ENCODE measurements at regions not wholly inside any gene's neighbourhood (a gene's known extent, or its start where the extent isn't known, plus 50 kb on each side); places are given as distances from the start of the nearest gene placed in this dataset.
"Not testable (repeated sequence)": the region's sequence is repeated elsewhere in the genome, so short reads cannot be mapped to it uniquely, and the experiment has no call there.

DNA sequence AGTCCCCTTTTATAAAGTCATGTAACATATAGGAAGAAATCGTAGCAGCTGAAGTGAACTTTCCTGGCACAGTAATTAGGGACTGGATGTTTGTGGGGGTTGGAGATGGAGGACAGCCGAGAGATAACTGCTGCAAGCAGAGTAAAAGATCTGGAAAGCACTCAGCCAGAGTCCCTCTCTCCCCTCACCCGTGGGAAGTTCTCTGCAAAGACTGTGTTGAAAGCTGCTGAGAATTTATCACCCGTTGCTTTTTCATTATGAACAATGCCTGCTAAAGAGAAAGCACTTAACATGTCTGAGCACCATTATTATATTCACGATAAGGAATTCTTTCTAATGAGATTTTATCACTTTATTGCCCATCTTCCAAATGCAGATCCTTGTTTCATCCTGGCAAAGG, 248.8 kb downstream of the SHOX2 start:
- DNase-seq, result no peak
- no peaks in the 10 kb centered on the region for H3K36me3 ChIP-seq
- H3K4me1 ChIP-seq, result peaks cover 0 to 6% (median 4%) of the 10 kb centered on the region in 3 donors
- H3K9me3 ChIP-seq, result no peaks in the 10 kb centered on the region
- ATAC-seq, result no peak
- TF ChIP-seq, protein P1, sequence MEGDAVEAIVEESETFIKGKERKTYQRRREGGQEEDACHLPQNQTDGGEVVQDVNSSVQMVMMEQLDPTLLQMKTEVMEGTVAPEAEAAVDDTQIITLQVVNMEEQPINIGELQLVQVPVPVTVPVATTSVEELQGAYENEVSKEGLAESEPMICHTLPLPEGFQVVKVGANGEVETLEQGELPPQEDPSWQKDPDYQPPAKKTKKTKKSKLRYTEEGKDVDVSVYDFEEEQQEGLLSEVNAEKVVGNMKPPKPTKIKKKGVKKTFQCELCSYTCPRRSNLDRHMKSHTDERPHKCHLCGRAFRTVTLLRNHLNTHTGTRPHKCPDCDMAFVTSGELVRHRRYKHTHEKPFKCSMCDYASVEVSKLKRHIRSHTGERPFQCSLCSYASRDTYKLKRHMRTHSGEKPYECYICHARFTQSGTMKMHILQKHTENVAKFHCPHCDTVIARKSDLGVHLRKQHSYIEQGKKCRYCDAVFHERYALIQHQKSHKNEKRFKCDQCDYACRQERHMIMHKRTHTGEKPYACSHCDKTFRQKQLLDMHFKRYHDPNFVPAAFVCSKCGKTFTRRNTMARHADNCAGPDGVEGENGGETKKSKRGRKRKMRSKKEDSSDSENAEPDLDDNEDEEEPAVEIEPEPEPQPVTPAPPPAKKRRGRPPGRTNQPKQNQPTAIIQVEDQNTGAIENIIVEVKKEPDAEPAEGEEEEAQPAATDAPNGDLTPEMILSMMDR (IDR thresholded peaks at IDR 0.05), result no peak
- no peak overlapping the region for H3K27ac ChIP-seq
- no peak for FAIRE-seq
- H3K4me3 ChIP-seq, result no peak overlapping the region
- 33 to 48% methylated on average over 5 of the region's 5 CpGs for WGBS, 2 donors
- intact Hi-C loops (cut with DNase I), result no loop called here
- no peaks in the 10 kb centered on the region for H3K27me3 ChIP-seq

DNA sequence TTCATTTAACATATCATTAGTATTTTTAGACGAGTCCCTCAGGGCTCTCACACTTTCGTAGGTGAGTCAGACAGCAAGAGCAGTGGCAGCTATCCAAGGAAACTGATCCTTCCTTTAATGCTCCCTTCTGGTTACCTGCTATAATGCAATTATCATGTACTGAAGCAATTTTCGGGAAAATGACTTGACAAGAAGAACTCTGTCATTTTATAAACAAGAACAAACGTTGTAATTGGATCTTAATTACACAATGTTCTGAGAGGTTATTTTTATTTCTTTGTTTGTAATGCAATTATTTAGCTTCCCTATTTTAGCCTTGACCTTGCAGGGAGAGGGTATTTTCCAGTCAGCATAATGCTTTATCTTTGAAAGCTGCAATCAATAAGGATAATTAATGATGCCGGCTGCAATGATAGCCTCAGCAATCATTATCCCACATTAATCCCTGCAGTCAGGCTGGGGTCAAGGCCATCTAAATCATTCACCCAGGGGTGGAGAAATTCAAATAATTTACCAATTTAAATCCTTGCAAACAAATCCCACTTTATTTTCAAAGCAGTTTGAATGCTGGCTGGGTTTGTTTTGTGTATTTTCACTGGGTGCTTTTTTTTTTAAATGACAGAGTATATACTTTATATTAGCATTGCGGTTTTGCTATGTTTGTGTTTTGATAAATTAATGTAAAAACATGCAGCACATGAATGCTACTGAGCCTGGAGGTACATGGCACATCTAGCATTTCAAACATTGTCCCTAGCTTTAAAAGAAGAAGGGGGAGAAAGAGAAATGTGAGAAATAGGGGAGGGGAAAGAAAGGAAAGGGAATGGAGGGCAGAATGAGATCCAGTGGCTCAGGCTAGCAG, 249.9 kb downstream of the SHOX2 start:
- Histone ChIP-seq H3K27ac (no peak overlapping the region), H3K36me3 (no peaks in the 10 kb centered on the region), H3K4me3 (no peak overlapping the region), H3K9me3 (no peaks in the 10 kb centered on the region), H3K27me3 (no peaks in the 10 kb centered on the region), H3K4me1 (peaks cover 0 to 6% (median 4%) of the 10 kb centered on the region in 3 donors)
- DNase-seq (peak in 2 of 6 donors; percentile 8 to 15), ATAC-seq (peak; percentile 68 to 88 (median 83)), FAIRE-seq (no peak)
- 6 to 8% methylated on average over 6 of the region's 6 CpGs for WGBS, 2 donors
- TF ChIP-seq, protein P1 (IDR thresholded peaks at IDR 0.05), result no peak
- intact Hi-C loops (cut with DNase I), result no loop called here

DNA sequence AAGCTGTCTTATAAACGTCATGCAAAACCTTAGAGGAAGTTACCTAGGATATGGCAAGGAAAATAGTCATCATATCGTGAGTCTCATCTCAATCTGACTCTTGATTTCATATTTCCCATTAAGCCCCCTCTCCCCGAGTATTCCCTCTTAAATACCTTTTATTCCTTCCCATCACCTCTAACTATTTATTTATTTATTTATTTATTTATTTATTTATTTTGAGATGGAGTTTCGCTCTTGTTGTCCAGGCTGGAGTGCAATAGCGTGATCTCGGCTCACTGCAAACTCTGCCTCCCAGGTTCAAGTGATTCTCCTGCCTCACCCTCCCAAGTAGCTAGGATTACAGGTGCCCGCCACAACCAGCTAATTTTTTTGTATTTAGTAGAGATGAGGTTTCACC, 260.4 kb downstream of the SHOX2 start:
- not testable (repeated sequence) for FAIRE-seq
- WGBS, 2 donors, result 78 to 89% methylated on average over 7 of the region's 7 CpGs

DNA sequence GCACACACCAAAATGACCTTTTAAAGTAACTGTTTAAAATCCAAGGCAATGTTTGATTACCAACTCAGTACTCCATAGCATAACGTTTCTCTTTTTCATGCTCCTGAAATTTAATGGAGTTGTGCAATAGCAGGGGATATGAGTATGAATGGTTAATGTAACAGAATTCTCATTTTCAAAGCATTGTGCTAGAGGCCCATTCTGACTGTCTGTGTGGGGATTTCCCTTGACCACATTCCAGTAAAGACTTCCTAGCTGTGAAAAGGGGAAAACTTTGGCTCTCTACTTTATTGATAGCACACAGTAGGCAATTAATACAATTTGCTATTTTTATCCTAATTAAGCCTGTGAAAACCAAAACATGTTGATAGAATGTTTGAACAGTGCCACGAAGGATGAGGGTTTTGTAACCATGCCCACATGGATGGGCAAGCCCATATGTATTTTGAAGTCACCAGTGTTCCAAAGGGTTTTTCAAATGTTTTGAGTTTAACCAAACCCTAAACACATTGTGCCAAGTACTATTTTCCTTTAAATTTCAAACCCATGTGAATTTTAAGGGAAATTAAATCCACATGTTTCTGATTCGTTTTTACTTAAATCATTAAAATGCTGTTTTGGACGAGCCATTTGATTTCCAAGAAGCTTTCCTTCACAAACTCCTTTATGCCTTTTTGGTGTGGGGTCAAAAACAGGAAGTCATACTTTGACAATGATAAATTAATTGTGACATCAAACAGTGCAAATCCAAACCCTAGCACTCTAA, 261.2 kb downstream of the SHOX2 start:
- 41 to 53% methylated on average over 4 of the region's 4 CpGs for WGBS, 2 donors
- no peak overlapping the region for H3K4me3 ChIP-seq
- FAIRE-seq (no peak), ATAC-seq (no peak), DNase-seq (no peak)
- no peak overlapping the region for H3K27ac ChIP-seq
- no peaks in the 10 kb centered on the region for H3K27me3 ChIP-seq
- TF ChIP-seq, protein P1 (IDR thresholded peaks at IDR 0.05), result no peak
- intact Hi-C loops (cut with DNase I), result no loop called here
- no peaks in the 10 kb centered on the region for H3K4me1 ChIP-seq
- no peaks in the 10 kb centered on the region for H3K9me3 ChIP-seq
- H3K36me3 ChIP-seq, result no peaks in the 10 kb centered on the region

More for the DNA sequence above, 260.4 kb downstream of the SHOX2 start:
- intact Hi-C loops (cut with DNase I); H3K9me3 ChIP-seq; H3K27me3 ChIP-seq; H3K4me3 ChIP-seq; DNase-seq; H3K4me1 ChIP-seq; ATAC-seq; H3K27ac ChIP-seq; H3K36me3 ChIP-seq: not testable (repeated sequence)

DNA sequence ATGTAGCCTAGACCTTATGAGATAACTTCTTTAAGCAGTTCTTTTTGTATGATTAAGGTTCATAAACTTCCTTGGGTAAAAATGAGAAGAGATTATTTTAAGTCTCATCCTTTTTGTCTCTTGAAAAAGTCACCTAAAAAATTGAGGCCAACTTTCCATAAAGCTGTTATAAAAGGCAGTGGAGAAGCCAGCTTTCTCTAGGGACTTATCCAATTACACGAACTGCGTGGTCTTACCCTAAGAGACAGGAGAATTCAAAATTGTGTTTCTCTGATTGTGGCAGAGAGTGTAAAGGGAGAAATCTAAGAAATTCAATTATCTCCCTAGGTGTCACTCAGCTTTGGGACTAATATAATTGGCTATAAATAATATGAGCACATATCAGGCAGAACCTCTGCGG, 262.0 kb downstream of the SHOX2 start:
- ATAC-seq, result no peak
- no peak for DNase-seq
- no peak overlapping the region for H3K4me3 ChIP-seq
- 78 to 89% methylated on average over 3 of the region's 3 CpGs for WGBS, 2 donors
- intact Hi-C loops (cut with DNase I), result no loop called here
- no peaks in the 10 kb centered on the region for H3K9me3 ChIP-seq
- no peaks in the 10 kb centered on the region for H3K36me3 ChIP-seq
- H3K4me1 ChIP-seq, result no peaks in the 10 kb centered on the region
- FAIRE-seq, result no peak
- TF ChIP-seq, protein P1 (IDR thresholded peaks at IDR 0.05), result no peak
- H3K27me3 ChIP-seq, result no peaks in the 10 kb centered on the region
- H3K27ac ChIP-seq, result no peak overlapping the region

Data from pancreas (tissue), 10 donors.